Suppressor macrophage (primary cell): ENCODE measurements at regions not wholly inside any gene's neighbourhood (a gene's known extent, or its start where the extent isn't known, plus 50 kb on each side); places are given as distances from the start of the nearest gene placed in this dataset.
"Not testable (repeated sequence)": the region's sequence is repeated elsewhere in the genome, so short reads cannot be mapped to it uniquely, and the experiment has no call there.

Experiments used
- DNase-seq, 4 experiments: peaks; one replicate each; pipeline ENCODE4 v3.0.0-alpha.2; 2020 to 2022

GRCh38 chr20:51305316-51306052 lies 237.0 kb downstream of the NFATC2 start:
- no peak for DNase-seq

GRCh38 chr20:51303731-51304670 lies 238.5 kb downstream of the NFATC2 start:
- DNase-seq = no peak

- no peak for DNase-seq
These were observed 241.5 kb downstream of the NFATC2 start for GRCh38 chr20:51301026-51301425.

GRCh38 chr20:51300104-51300503 lies 242.4 kb downstream of the NFATC2 start:
- no peak for DNase-seq

- DNase-seq = no peak
These were observed 243.1 kb downstream of the NFATC2 start for GRCh38 chr20:51299413-51299812.

GRCh38 chr20:51298141-51298749 lies 244.3 kb downstream of the NFATC2 start:
- DNase-seq = no peak

- no peak for DNase-seq
These were observed 254.7 kb downstream of the NFATC2 start for GRCh38 chr20:51287628-51288413.

- DNase-seq = no peak
These were observed 255.8 kb downstream of the NFATC2 start for GRCh38 chr20:51286758-51287157.

- peak in 2 of 4 experiments; percentile 7 to 15 for DNase-seq
These were observed 256.8 kb downstream of the NFATC2 start for GRCh38 chr20:51285684-51286083.

GRCh38 chr20:51284871-51285270 lies 257.6 kb downstream of the NFATC2 start:
- DNase-seq = no peak

GRCh38 chr20:51284176-51284575 lies 258.3 kb downstream of the NFATC2 start:
- no peak for DNase-seq

- no peak for DNase-seq
These were observed 258.6 kb upstream of the KCNG1 start for GRCh38 chr20:51281521-51281920.

GRCh38 chr20:51280047-51280446 lies 257.1 kb upstream of the KCNG1 start:
- DNase-seq = no peak

- no peak for DNase-seq
These were observed 255.1 kb upstream of the KCNG1 start for GRCh38 chr20:51277961-51278360.

- peak in 1 of 4 experiments; percentile 10 for DNase-seq
These were observed 253.4 kb upstream of the KCNG1 start for GRCh38 chr20:51276296-51276695.

- DNase-seq = peak; percentile 38 to 52 (median 44)
These were observed 252.9 kb upstream of the KCNG1 start for GRCh38 chr20:51275826-51276225.

- DNase-seq = no peak
These were observed 252.3 kb upstream of the KCNG1 start for GRCh38 chr20:51275181-51275580.

- DNase-seq = peak; percentile 13 to 53 (median 34)
These were observed 249.5 kb upstream of the KCNG1 start for GRCh38 chr20:51272401-51272800.

- no peak for DNase-seq
These were observed 249.0 kb upstream of the KCNG1 start for GRCh38 chr20:51271931-51272330.

GRCh38 chr20:51271289-51271688 lies 248.4 kb upstream of the KCNG1 start:
- not testable (repeated sequence) for DNase-seq

- no peak for DNase-seq
These were observed 246.8 kb upstream of the KCNG1 start for GRCh38 chr20:51269671-51270070.

- DNase-seq = no peak
These were observed 244.8 kb upstream of the KCNG1 start for GRCh38 chr20:51267679-51268078.
